ENCODE measurements at regions not wholly inside any gene's neighbourhood (a gene's known extent, or its start where the extent isn't known, plus 50 kb on each side); places are given as distances from the start of the nearest gene placed in this dataset.

- TF ChIP-seq CTCF (conservative IDR thresholded peaks at IDR 0.05; ENCODE audit: low read length) (no peak), EZH2phosphoT487 (IDR thresholded peaks at IDR 0.05; ENCODE audit: borderline replicate concordance, low read depth, low read length) (no peak)
Observed at GRCh38 chr2:3042601-3043585, 334.7 kb downstream of the EIPR1 start.
